ENCODE measurements at regions not wholly inside any gene's neighbourhood (a gene's known extent, or its start where the extent isn't known, plus 50 kb on each side); places are given as distances from the start of the nearest gene placed in this dataset.

- Mint-ChIP-seq H3K27me3 (peaks cover 0 to 5% (median 0%) of the 10 kb centered on the region in 5 donors), H3K9me3 (peaks cover 0 to 4% (median 0%) of the 10 kb centered on the region in 11 donors), H3K27ac (no peak overlapping the region), H3K4me3 (no peak overlapping the region), H3K36me3 (no peaks in the 10 kb centered on the region), H3K4me1 (no peaks in the 10 kb centered on the region)
- POLR2A ChIA-PET: no interaction called here
- Histone ChIP-seq H3K4me1 (ENCODE audit: control insufficient read depth in 2 of 2, insufficient read depth in 2 of 2, low read length in 2 of 2) (no peaks in the 10 kb centered on the region), H3K27ac (ENCODE audit: low read depth, low read length) (no peak overlapping the region), H3K27me3 (ENCODE audit: control insufficient read depth in 2 of 2, insufficient read depth in 2 of 2, low read length in 2 of 2) (no peaks in the 10 kb centered on the region), H3K36me3 (ENCODE audit: control insufficient read depth in 2 of 3, insufficient read depth in 3 of 3, low read length in 3 of 3) (no peaks in the 10 kb centered on the region), H3K9me3 (ENCODE audit: control insufficient read depth in 2 of 3, low read length in 3 of 3) (no peaks in the 10 kb centered on the region), H3K4me3 (ENCODE audit: low read length) (no peak overlapping the region)
- DNase-seq (no peak), ATAC-seq (no peak)
- CTCF ChIA-PET: no interaction called here
- intact Hi-C loops (cut with micrococcal nuclease): no loop called here
These were observed 95.3 kb upstream of the MRPS30 start for GRCh38 chr5:44713446-44713845.

GRCh38 chr5:44711901-44712300, 96.8 kb upstream of the MRPS30 start:
- Histone ChIP-seq H3K27ac (ENCODE audit: low read depth, low read length) (no peak overlapping the region), H3K4me1 (ENCODE audit: control insufficient read depth in 2 of 2, insufficient read depth in 2 of 2, low read length in 2 of 2) (no peaks in the 10 kb centered on the region), H3K9me3 (ENCODE audit: control insufficient read depth in 2 of 3, low read length in 3 of 3) (no peaks in the 10 kb centered on the region), H3K27me3 (ENCODE audit: control insufficient read depth in 2 of 2, insufficient read depth in 2 of 2, low read length in 2 of 2) (no peaks in the 10 kb centered on the region), H3K36me3 (ENCODE audit: control insufficient read depth in 2 of 3, insufficient read depth in 3 of 3, low read length in 3 of 3) (no peaks in the 10 kb centered on the region), H3K4me3 (ENCODE audit: low read length) (no peak overlapping the region)
- Mint-ChIP-seq H3K9me3 (peaks cover 0 to 4% (median 0%) of the 10 kb centered on the region in 11 donors), H3K27ac (no peak overlapping the region), H3K4me1 (no peaks in the 10 kb centered on the region), H3K27me3 (peaks cover 0 to 5% (median 0%) of the 10 kb centered on the region in 5 donors), H3K36me3 (no peaks in the 10 kb centered on the region), H3K4me3 (no peak overlapping the region)
- ChIA-PET CTCF (no interaction called here), POLR2A (no interaction called here)
- ATAC-seq: no peak
- intact Hi-C loops (cut with micrococcal nuclease): no loop called here
- no peak for DNase-seq

- H3K27ac Mint-ChIP-seq: no peak overlapping the region
- H3K4me3 Mint-ChIP-seq: no peak overlapping the region
- intact Hi-C loops (cut with micrococcal nuclease): no loop called here
- POLR2A ChIA-PET: no interaction called here
- no peaks in the 10 kb centered on the region for H3K4me1 Mint-ChIP-seq
- no peak overlapping the region for H3K4me3 ChIP-seq (ENCODE audit: low read length)
- H3K27me3 ChIP-seq (ENCODE audit: control insufficient read depth in 2 of 2, insufficient read depth in 2 of 2, low read length in 2 of 2): no peaks in the 10 kb centered on the region
- no peaks in the 10 kb centered on the region for H3K36me3 Mint-ChIP-seq
- H3K27me3 Mint-ChIP-seq: peaks cover 0 to 3% (median 0%) of the 10 kb centered on the region in 5 donors
- peaks cover 0 to 1% (median 0%) of the 10 kb centered on the region in 11 donors for H3K9me3 Mint-ChIP-seq
- no peak overlapping the region for H3K27ac ChIP-seq (ENCODE audit: low read depth, low read length)
- ATAC-seq: no peak
- H3K36me3 ChIP-seq (ENCODE audit: control insufficient read depth in 2 of 3, insufficient read depth in 3 of 3, low read length in 3 of 3): no peaks in the 10 kb centered on the region
- no peak for DNase-seq
- no peaks in the 10 kb centered on the region for H3K9me3 ChIP-seq (ENCODE audit: control insufficient read depth in 2 of 3, low read length in 3 of 3)
- CTCF ChIA-PET: no interaction called here
- no peaks in the 10 kb centered on the region for H3K4me1 ChIP-seq (ENCODE audit: control insufficient read depth in 2 of 2, insufficient read depth in 2 of 2, low read length in 2 of 2)
These were observed 100.1 kb upstream of the MRPS30 start for GRCh38 chr5:44708602-44709001.

GRCh38 chr5:44707721-44708120, 101.0 kb upstream of the MRPS30 start:
- H3K36me3 Mint-ChIP-seq: no peaks in the 10 kb centered on the region
- H3K27ac Mint-ChIP-seq: no peak overlapping the region
- no peaks in the 10 kb centered on the region for H3K36me3 ChIP-seq (ENCODE audit: control insufficient read depth in 2 of 3, insufficient read depth in 3 of 3, low read length in 3 of 3)
- H3K4me1 ChIP-seq (ENCODE audit: control insufficient read depth in 2 of 2, insufficient read depth in 2 of 2, low read length in 2 of 2): no peaks in the 10 kb centered on the region
- no peak overlapping the region for H3K4me3 Mint-ChIP-seq
- ChIA-PET POLR2A (no interaction called here), CTCF (no interaction called here)
- no peak overlapping the region for H3K27ac ChIP-seq (ENCODE audit: low read depth, low read length)
- H3K9me3 Mint-ChIP-seq: peaks cover 0 to 4% (median 0%) of the 10 kb centered on the region in 11 donors
- intact Hi-C loops (cut with micrococcal nuclease): no loop called here
- H3K9me3 ChIP-seq (ENCODE audit: control insufficient read depth in 2 of 3, low read length in 3 of 3): no peaks in the 10 kb centered on the region
- H3K27me3 Mint-ChIP-seq: peaks cover 0 to 3% (median 0%) of the 10 kb centered on the region in 5 donors
- no peaks in the 10 kb centered on the region for H3K4me1 Mint-ChIP-seq
- H3K4me3 ChIP-seq (ENCODE audit: low read length): no peak overlapping the region
- DNase-seq: no peak
- no peak for ATAC-seq
- no peaks in the 10 kb centered on the region for H3K27me3 ChIP-seq (ENCODE audit: control insufficient read depth in 2 of 2, insufficient read depth in 2 of 2, low read length in 2 of 2)

- H3K36me3 ChIP-seq (ENCODE audit: control insufficient read depth in 2 of 3, insufficient read depth in 3 of 3, low read length in 3 of 3): no peaks in the 10 kb centered on the region
- Mint-ChIP-seq H3K4me3 (no peak overlapping the region), H3K9me3 (peaks cover 0 to 11% (median 2%) of the 10 kb centered on the region in 11 donors), H3K27me3 (peaks cover 0 to 2% (median 0%) of the 10 kb centered on the region in 5 donors), H3K27ac (no peak overlapping the region), H3K36me3 (no peaks in the 10 kb centered on the region), H3K4me1 (no peaks in the 10 kb centered on the region)
- no peak for ATAC-seq
- H3K9me3 ChIP-seq (ENCODE audit: control insufficient read depth in 2 of 3, low read length in 3 of 3): no peaks in the 10 kb centered on the region
- intact Hi-C loops (cut with micrococcal nuclease): no loop called here
- no peak overlapping the region for H3K4me3 ChIP-seq (ENCODE audit: low read length)
- H3K27ac ChIP-seq (ENCODE audit: low read depth, low read length): no peak overlapping the region
- CTCF ChIA-PET: no interaction called here
- H3K4me1 ChIP-seq (ENCODE audit: control insufficient read depth in 2 of 2, insufficient read depth in 2 of 2, low read length in 2 of 2): no peaks in the 10 kb centered on the region
- H3K27me3 ChIP-seq (ENCODE audit: control insufficient read depth in 2 of 2, insufficient read depth in 2 of 2, low read length in 2 of 2): no peaks in the 10 kb centered on the region
- POLR2A ChIA-PET: no interaction called here
- DNase-seq: no peak
These were observed 111.7 kb upstream of the MRPS30 start for GRCh38 chr5:44697025-44697424.

- Mint-ChIP-seq H3K4me1 (no peaks in the 10 kb centered on the region), H3K9me3 (peaks cover 0 to 11% (median 2%) of the 10 kb centered on the region in 11 donors), H3K36me3 (no peaks in the 10 kb centered on the region), H3K27me3 (no peaks in the 10 kb centered on the region), H3K27ac (no peak overlapping the region), H3K4me3 (no peak overlapping the region)
- H3K4me1 ChIP-seq (ENCODE audit: control insufficient read depth in 2 of 2, insufficient read depth in 2 of 2, low read length in 2 of 2): no peaks in the 10 kb centered on the region
- no peaks in the 10 kb centered on the region for H3K27me3 ChIP-seq (ENCODE audit: control insufficient read depth in 2 of 2, insufficient read depth in 2 of 2, low read length in 2 of 2)
- no peak for DNase-seq
- ATAC-seq: no peak
- ChIA-PET POLR2A (no interaction called here), CTCF (no interaction called here)
- H3K36me3 ChIP-seq (ENCODE audit: control insufficient read depth in 2 of 3, insufficient read depth in 3 of 3, low read length in 3 of 3): no peaks in the 10 kb centered on the region
- H3K27ac ChIP-seq (ENCODE audit: low read depth, low read length): no peak overlapping the region
- no peak overlapping the region for H3K4me3 ChIP-seq (ENCODE audit: low read length)
- intact Hi-C loops (cut with micrococcal nuclease): no loop called here
- no peaks in the 10 kb centered on the region for H3K9me3 ChIP-seq (ENCODE audit: control insufficient read depth in 2 of 3, low read length in 3 of 3)
These were observed 113.5 kb upstream of the MRPS30 start for GRCh38 chr5:44695259-44695658.

GRCh38 chr5:44691802-44692201, 116.9 kb upstream of the MRPS30 start:
- Histone ChIP-seq H3K36me3 (ENCODE audit: control insufficient read depth in 2 of 3, insufficient read depth in 3 of 3, low read length in 3 of 3) (no peaks in the 10 kb centered on the region), H3K4me3 (ENCODE audit: low read length) (no peak overlapping the region), H3K27me3 (ENCODE audit: control insufficient read depth in 2 of 2, insufficient read depth in 2 of 2, low read length in 2 of 2) (no peaks in the 10 kb centered on the region), H3K27ac (ENCODE audit: low read depth, low read length) (no peak overlapping the region), H3K9me3 (ENCODE audit: control insufficient read depth in 2 of 3, low read length in 3 of 3) (no peaks in the 10 kb centered on the region), H3K4me1 (ENCODE audit: control insufficient read depth in 2 of 2, insufficient read depth in 2 of 2, low read length in 2 of 2) (no peaks in the 10 kb centered on the region)
- H3K27ac Mint-ChIP-seq: no peak overlapping the region
- DNase-seq (no peak), ATAC-seq (no peak)
- no peaks in the 10 kb centered on the region for H3K27me3 Mint-ChIP-seq
- peaks cover 0 to 5% (median 0%) of the 10 kb centered on the region in 5 donors for H3K36me3 Mint-ChIP-seq
- POLR2A ChIA-PET: no interaction called here
- CTCF ChIA-PET: no interaction called here
- intact Hi-C loops (cut with micrococcal nuclease): no loop called here
- peaks cover 0 to 15% (median 4%) of the 10 kb centered on the region in 11 donors for H3K9me3 Mint-ChIP-seq
- H3K4me3 Mint-ChIP-seq: no peak overlapping the region
- no peaks in the 10 kb centered on the region for H3K4me1 Mint-ChIP-seq

All from naive thymus-derived CD4-positive, alpha-beta T cell (primary cell).